ENCODE measurements at regions not wholly inside any gene's neighbourhood (a gene's known extent, or its start where the extent isn't known, plus 50 kb on each side); places are given as distances from the start of the nearest gene placed in this dataset.

DNA sequence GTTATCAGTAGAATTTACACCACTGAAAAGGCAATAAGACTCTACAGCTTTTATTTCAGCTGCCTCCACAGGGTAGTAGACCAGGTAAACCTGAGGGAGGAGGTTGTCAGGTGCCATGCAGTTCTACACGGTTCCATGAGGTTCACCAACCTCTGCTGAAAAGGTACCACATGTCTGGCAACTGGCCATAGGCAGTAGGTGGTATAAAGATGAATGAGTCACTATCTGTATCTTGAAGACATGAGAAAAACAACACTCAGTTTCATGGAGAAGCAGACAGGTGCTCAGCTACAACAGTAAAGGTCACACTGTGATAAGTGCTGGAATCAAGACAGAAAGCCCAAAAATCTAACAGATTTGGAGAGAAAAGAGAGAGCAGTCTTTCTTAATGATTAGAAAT is 145.4 kb downstream of the PTGER3 start:
- Histone ChIP-seq H3K9me3 (ENCODE audit: insufficient read depth in 2 of 2, low read depth in 1 of 2, low read length in 1 of 2) (no peaks in the 10 kb centered on the region), H2BK12ac (ENCODE audit: low read depth, low read length) (no peak overlapping the region), H3K56ac (replicated peaks; ENCODE audit: insufficient read length, low read depth, low read length) (no peak overlapping the region), H3K23ac (ENCODE audit: insufficient read length) (no peak overlapping the region), H3K79me1 (ENCODE audit: low read depth, low read length) (no peaks in the 10 kb centered on the region), H4K91ac (replicated peaks; ENCODE audit: insufficient read length, low read length) (no peak overlapping the region), H3K4me3 (ENCODE audit: extremely low read depth in 1 of 4, insufficient read depth in 2 of 4, low read depth in 3 of 4, low read length in 4 of 4) (no peak overlapping the region), H3K4me2 (ENCODE audit: insufficient read depth in 1 of 2, low read depth in 2 of 2, low read length in 2 of 2) (no peak overlapping the region), H2BK120ac (replicated peaks; ENCODE audit: low read depth, low read length) (no peak overlapping the region), H2BK15ac (ENCODE audit: low read length) (no peak overlapping the region), H3K36me3 (ENCODE audit: control insufficient read depth in 2 of 4, insufficient read depth in 4 of 4, low read length in 3 of 4) (no peaks in the 10 kb centered on the region), H3K4me1 (replicated peaks in 1 of 4; ENCODE audit: control insufficient read depth in 3 of 4, insufficient read depth in 4 of 4, low read length in 3 of 4) (peaks cover 0 to 2% (median 0%) of the 10 kb centered on the region in 4 experiments; a peak in 1 of 7 replicates), H3K4ac (replicated peaks; ENCODE audit: insufficient read length, low read depth, low read length) (no peak overlapping the region), H4K8ac (ENCODE audit: extremely low read depth, insufficient read depth, low read length) (no peak overlapping the region), H2BK20ac (ENCODE audit: low read length) (no peak overlapping the region), H3K18ac (ENCODE audit: extremely low read depth, low read length) (no peak overlapping the region), H3K27me3 (replicated peaks in 1 of 4; ENCODE audit: control insufficient read depth in 3 of 4, extremely low read depth in 1 of 4, insufficient read depth in 3 of 4, low read length in 3 of 4) (no peaks in the 10 kb centered on the region), H3K79me2 (ENCODE audit: control insufficient read depth in 1 of 2, insufficient read depth in 2 of 2, low read length in 2 of 2) (no peaks in the 10 kb centered on the region), H3K9ac (replicated peaks in 1 of 4; ENCODE audit: extremely low read depth in 1 of 4, low read depth in 3 of 4, low read length in 3 of 4) (no peak overlapping the region), H3K14ac (ENCODE audit: insufficient read length) (peak overlapping the region; percentile 63), H3K23me2 (ENCODE audit: low read depth, low read length) (no peaks in the 10 kb centered on the region), H4K5ac (ENCODE audit: insufficient read length, low read depth, low read length) (no peak overlapping the region), H3K27ac (ENCODE audit: low read depth, low read length) (no peak overlapping the region), H4K20me1 (replicated peaks in 1 of 2; ENCODE audit: control insufficient read depth in 1 of 2, insufficient read depth in 2 of 2, low read length in 2 of 2) (no peaks in the 10 kb centered on the region), H2BK5ac (ENCODE audit: low read depth, low read length) (no peak overlapping the region), H2AFZ (ENCODE audit: low read length) (no peak overlapping the region), H2AK5ac (ENCODE audit: low read depth, low read length) (no peak overlapping the region)
- ChIA-PET POLR2A (ENCODE audit: partially characterized antibody) (no interaction called here), CTCF (ENCODE audit: partially characterized antibody) (interaction anchor here (0.5 to 1.3 kb wide), 4 partner anchors 20 to 1362 kb away, joined by 3 read pairs; no protein-coding TSS in a partner anchor)
- FAIRE-seq: no peak
- DNase-seq (ENCODE audit: low read depth in 1 of 2, low spot score in 2 of 2): no peak
- TF ChIP-seq EZH2 (IDR thresholded peaks at IDR 0.05; ENCODE audit: low read depth, low read length, severe bottlenecking): no peak
- TF ChIP-seq POLR2A (IDR thresholded peaks at IDR 0.05; ENCODE audit: control extremely low read depth in 1 of 2, low read depth in 2 of 2, low read length in 2 of 2): no peak
- TF ChIP-seq ZNF274 (IDR thresholded peaks at IDR 0.05; ENCODE audit: borderline replicate concordance, extremely low read depth, low read length): no peak
- TF ChIP-seq, protein P1, sequence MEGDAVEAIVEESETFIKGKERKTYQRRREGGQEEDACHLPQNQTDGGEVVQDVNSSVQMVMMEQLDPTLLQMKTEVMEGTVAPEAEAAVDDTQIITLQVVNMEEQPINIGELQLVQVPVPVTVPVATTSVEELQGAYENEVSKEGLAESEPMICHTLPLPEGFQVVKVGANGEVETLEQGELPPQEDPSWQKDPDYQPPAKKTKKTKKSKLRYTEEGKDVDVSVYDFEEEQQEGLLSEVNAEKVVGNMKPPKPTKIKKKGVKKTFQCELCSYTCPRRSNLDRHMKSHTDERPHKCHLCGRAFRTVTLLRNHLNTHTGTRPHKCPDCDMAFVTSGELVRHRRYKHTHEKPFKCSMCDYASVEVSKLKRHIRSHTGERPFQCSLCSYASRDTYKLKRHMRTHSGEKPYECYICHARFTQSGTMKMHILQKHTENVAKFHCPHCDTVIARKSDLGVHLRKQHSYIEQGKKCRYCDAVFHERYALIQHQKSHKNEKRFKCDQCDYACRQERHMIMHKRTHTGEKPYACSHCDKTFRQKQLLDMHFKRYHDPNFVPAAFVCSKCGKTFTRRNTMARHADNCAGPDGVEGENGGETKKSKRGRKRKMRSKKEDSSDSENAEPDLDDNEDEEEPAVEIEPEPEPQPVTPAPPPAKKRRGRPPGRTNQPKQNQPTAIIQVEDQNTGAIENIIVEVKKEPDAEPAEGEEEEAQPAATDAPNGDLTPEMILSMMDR (IDR thresholded peaks at IDR 0.05; ENCODE audit: control extremely low read depth in 1 of 3, insufficient read depth in 1 of 3, low read depth in 1 of 3, low read length in 3 of 3): no peak
- TF ChIP-seq SIRT6 (IDR thresholded peaks at IDR 0.05; ENCODE audit: low read length): no peak
- TF ChIP-seq CREB1 (IDR thresholded peaks at IDR 0.05): no peak
- 82% methylated on average over 1 of the region's 1 CpG; no CpG with 5 or more reads in 1 of the 2 experiments for WGBS, 2 experiments (ENCODE audit: extremely low coverage in 1 of 2, insufficient coverage in 1 of 2, insufficient read length in 1 of 2, insufficient replicate concordance in 2 of 2, low coverage in 1 of 2, low lambda C conversion rate in 2 of 2, missing lambda C conversion rate in 1 of 2)
